ENCODE measurements at regions not wholly inside any gene's neighbourhood (a gene's known extent, or its start where the extent isn't known, plus 50 kb on each side); places are given as distances from the start of the nearest gene placed in this dataset.

GRCh38 chr4:106422766-106423165, 54.2 kb upstream of the GIMD1 start:
- no peak overlapping the region for H2AFZ ChIP-seq (ENCODE audit: insufficient read depth, low read depth, low read length, poor library complexity, severe bottlenecking)
- Mint-ChIP-seq H3K4me3 (no peak overlapping the region), H3K27me3 (ENCODE audit: low read depth in 3 of 3) (no peaks in the 10 kb centered on the region)

GRCh38 chr4:106421441-106422296, 53.1 kb upstream of the GIMD1 start:
- Histone ChIP-seq H3K27ac (ENCODE audit: low read depth in 1 of 2, low read length in 2 of 2) (no peak overlapping the region), H3K9me3 (replicated peaks in 1 of 2; ENCODE audit: control insufficient read depth in 1 of 2, insufficient read depth in 1 of 2, low read length in 2 of 2) (no peaks in the 10 kb centered on the region), H3K4me3 (replicated peaks in 1 of 3; ENCODE audit: low read depth in 2 of 3, low read length in 3 of 3) (no peak overlapping the region), H3K9ac (ENCODE audit: insufficient read depth, low read length, poor library complexity, severe bottlenecking) (no peak overlapping the region), H3K36me3 (replicated peaks in 1 of 2; ENCODE audit: control insufficient read depth in 1 of 2, insufficient read depth in 2 of 2, low read length in 2 of 2) (no peaks in the 10 kb centered on the region), H3K4me1 (ENCODE audit: control insufficient read depth in 1 of 2, insufficient read depth in 2 of 2, low read length in 2 of 2) (no peaks in the 10 kb centered on the region), H3K27me3 (ENCODE audit: control insufficient read depth in 2 of 2, insufficient read depth in 2 of 2, low read length in 2 of 2) (no peaks in the 10 kb centered on the region), H2AFZ (ENCODE audit: insufficient read depth, low read depth, low read length, poor library complexity, severe bottlenecking) (no peak overlapping the region), H3K4me2 (replicated peaks; ENCODE audit: extremely low read depth, low read length, poor library complexity, severe bottlenecking) (no peak overlapping the region), H3K79me2 (ENCODE audit: insufficient read depth, low read length) (no peaks in the 10 kb centered on the region), H4K20me1 (ENCODE audit: insufficient read depth, low read length) (no peaks in the 10 kb centered on the region)
- TF ChIP-seq, protein P1, sequence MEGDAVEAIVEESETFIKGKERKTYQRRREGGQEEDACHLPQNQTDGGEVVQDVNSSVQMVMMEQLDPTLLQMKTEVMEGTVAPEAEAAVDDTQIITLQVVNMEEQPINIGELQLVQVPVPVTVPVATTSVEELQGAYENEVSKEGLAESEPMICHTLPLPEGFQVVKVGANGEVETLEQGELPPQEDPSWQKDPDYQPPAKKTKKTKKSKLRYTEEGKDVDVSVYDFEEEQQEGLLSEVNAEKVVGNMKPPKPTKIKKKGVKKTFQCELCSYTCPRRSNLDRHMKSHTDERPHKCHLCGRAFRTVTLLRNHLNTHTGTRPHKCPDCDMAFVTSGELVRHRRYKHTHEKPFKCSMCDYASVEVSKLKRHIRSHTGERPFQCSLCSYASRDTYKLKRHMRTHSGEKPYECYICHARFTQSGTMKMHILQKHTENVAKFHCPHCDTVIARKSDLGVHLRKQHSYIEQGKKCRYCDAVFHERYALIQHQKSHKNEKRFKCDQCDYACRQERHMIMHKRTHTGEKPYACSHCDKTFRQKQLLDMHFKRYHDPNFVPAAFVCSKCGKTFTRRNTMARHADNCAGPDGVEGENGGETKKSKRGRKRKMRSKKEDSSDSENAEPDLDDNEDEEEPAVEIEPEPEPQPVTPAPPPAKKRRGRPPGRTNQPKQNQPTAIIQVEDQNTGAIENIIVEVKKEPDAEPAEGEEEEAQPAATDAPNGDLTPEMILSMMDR (IDR thresholded peaks at IDR 0.05), result no peak
- no peaks in the 10 kb centered on the region for H3K36me3 Mint-ChIP-seq
- 86% methylated on average over 2 of the region's 4 CpGs for WGBS (ENCODE audit: insufficient coverage)
- intact Hi-C loops (cut with micrococcal nuclease), result no loop called here
- no peak for DNase-seq
- H3K27me3 Mint-ChIP-seq (ENCODE audit: low read depth in 3 of 3), result no peaks in the 10 kb centered on the region
- peaks cover 0 to 9% (median 0%) of the 10 kb centered on the region in 7 donors for H3K9me3 Mint-ChIP-seq
- no peak overlapping the region for H3K27ac Mint-ChIP-seq
- no peak overlapping the region for H3K4me3 Mint-ChIP-seq
- no peaks in the 10 kb centered on the region for H3K4me1 Mint-ChIP-seq

More at GRCh38 chr4:106422766-106423165, 54.2 kb upstream of the GIMD1 start:
- Histone ChIP-seq H3K9ac (ENCODE audit: insufficient read depth, low read length, poor library complexity, severe bottlenecking) (no peak overlapping the region), H3K27ac (ENCODE audit: low read depth in 1 of 2, low read length in 2 of 2) (no peak overlapping the region), H4K20me1 (ENCODE audit: insufficient read depth, low read length) (no peaks in the 10 kb centered on the region), H3K4me1 (ENCODE audit: control insufficient read depth in 1 of 2, insufficient read depth in 2 of 2, low read length in 2 of 2) (no peaks in the 10 kb centered on the region), H3K36me3 (replicated peaks in 1 of 2; ENCODE audit: control insufficient read depth in 1 of 2, insufficient read depth in 2 of 2, low read length in 2 of 2) (no peaks in the 10 kb centered on the region), H3K9me3 (replicated peaks in 1 of 2; ENCODE audit: control insufficient read depth in 1 of 2, insufficient read depth in 1 of 2, low read length in 2 of 2) (no peaks in the 10 kb centered on the region), H3K79me2 (ENCODE audit: insufficient read depth, low read length) (no peaks in the 10 kb centered on the region), H3K27me3 (ENCODE audit: control insufficient read depth in 2 of 2, insufficient read depth in 2 of 2, low read length in 2 of 2) (no peaks in the 10 kb centered on the region), H3K4me3 (replicated peaks in 1 of 3; ENCODE audit: low read depth in 2 of 3, low read length in 3 of 3) (no peak overlapping the region), H3K4me2 (replicated peaks; ENCODE audit: extremely low read depth, low read length, poor library complexity, severe bottlenecking) (no peak overlapping the region)
- Mint-ChIP-seq H3K36me3 (no peaks in the 10 kb centered on the region), H3K4me1 (no peaks in the 10 kb centered on the region), H3K27ac (no peak overlapping the region), H3K9me3 (peaks cover 0 to 9% (median 0%) of the 10 kb centered on the region in 7 donors)
- WGBS (ENCODE audit: insufficient coverage), result no CpG with 5 or more reads among the region's 1 CpG
- TF ChIP-seq, protein P1 (IDR thresholded peaks at IDR 0.05), result no peak
- intact Hi-C loops (cut with micrococcal nuclease), result no loop called here
- no peak for DNase-seq
